OCI-LY7 (cell line): ENCODE measurements at regions not wholly inside any gene's neighbourhood (a gene's known extent, or its start where the extent isn't known, plus 50 kb on each side); places are given as distances from the start of the nearest gene placed in this dataset.

Experiments
- EZH2phosphoT487 ChIP-seq: fragments of 200-600 bp; sonication (generic); IDR thresholded peaks from 2 replicates; pipeline ENCODE4 v1.6.1; 2018; ENCODE audit warnings: low read depth, borderline replicate concordance, mild to moderate bottlenecking, mixed run types, antibody characterized with exemption, low read length, moderate library complexity, mixed read lengths
- TF ChIP-seq, protein P1 (sequence below): fragments of 200-600 bp; sonication (generic); conservative IDR thresholded peaks from 2 replicates; pipeline ENCODE4 v1.5.1; 2014; ENCODE audit warnings: mild to moderate bottlenecking, antibody characterized with exemption, low read length, moderate library complexity, mixed read lengths

DNA sequence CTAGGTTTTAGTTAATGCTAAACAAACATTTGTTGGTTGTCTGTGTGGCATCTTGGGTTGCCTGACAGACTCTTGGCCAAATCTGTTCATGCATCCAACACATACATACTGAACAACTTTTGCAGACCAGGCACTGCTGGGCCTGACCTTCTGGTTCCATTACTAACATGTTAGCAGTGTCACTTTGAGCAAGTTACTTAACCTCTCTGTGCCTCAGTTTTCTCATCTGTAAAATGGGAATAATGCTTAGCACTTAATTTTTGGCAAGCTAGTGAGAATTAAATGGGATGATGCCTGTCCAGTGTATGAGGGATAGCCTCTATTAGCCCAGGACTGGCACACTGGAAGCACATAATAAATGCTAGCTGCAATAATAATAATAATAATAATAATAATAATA is 169.9 kb downstream of the DHX35 start:
- TF ChIP-seq, protein P1, sequence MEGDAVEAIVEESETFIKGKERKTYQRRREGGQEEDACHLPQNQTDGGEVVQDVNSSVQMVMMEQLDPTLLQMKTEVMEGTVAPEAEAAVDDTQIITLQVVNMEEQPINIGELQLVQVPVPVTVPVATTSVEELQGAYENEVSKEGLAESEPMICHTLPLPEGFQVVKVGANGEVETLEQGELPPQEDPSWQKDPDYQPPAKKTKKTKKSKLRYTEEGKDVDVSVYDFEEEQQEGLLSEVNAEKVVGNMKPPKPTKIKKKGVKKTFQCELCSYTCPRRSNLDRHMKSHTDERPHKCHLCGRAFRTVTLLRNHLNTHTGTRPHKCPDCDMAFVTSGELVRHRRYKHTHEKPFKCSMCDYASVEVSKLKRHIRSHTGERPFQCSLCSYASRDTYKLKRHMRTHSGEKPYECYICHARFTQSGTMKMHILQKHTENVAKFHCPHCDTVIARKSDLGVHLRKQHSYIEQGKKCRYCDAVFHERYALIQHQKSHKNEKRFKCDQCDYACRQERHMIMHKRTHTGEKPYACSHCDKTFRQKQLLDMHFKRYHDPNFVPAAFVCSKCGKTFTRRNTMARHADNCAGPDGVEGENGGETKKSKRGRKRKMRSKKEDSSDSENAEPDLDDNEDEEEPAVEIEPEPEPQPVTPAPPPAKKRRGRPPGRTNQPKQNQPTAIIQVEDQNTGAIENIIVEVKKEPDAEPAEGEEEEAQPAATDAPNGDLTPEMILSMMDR, result no peak
- TF ChIP-seq EZH2phosphoT487, result no peak
